Heart left ventricle (tissue), 16 donors: ENCODE measurements at regions not wholly inside any gene's neighbourhood (a gene's known extent, or its start where the extent isn't known, plus 50 kb on each side); places are given as distances from the start of the nearest gene placed in this dataset.

Experiments used
- ATAC-seq, 4 donors: fragments of 200-7000 bp; cut with Tn5 transposase; one replicate each; pipeline ENCODE4 v1.9.1; 2020 to 2022; ENCODE audit warnings: moderate library complexity in 4 of 4, mild to moderate bottlenecking in 3 of 4, moderate number of reproducible peaks in 1 of 4
- DNase-seq, 5 donors: peaks; one replicate each; pipeline ENCODE4 v3.0.0-alpha.2; 2020
- H3K27ac ChIP-seq, 12 donors: fragments of 200-600 bp; sonication (generic) in 4 of 12; one replicate each; pipeline versions ENCODE4 v1.5.0 to v1.8.0; 2016 to 2022; ENCODE audit warnings: mild to moderate bottlenecking in 2 of 12
- H3K27me3 ChIP-seq, 9 donors: fragments of 200-600 bp; sonication (generic) in 2 of 9; one replicate each; pipeline versions ENCODE4 v1.5.1 to v1.8.0; 2016 to 2022; ENCODE audit warnings: mild to moderate bottlenecking in 3 of 9
- H3K36me3 ChIP-seq, 9 donors: fragments of 200-600 bp; sonication (generic) in 2 of 9; one replicate each; pipeline versions ENCODE4 v1.5.0 to v1.8.0; 2018 to 2022; ENCODE audit warnings: mild to moderate bottlenecking in 2 of 9
- H3K4me1 ChIP-seq, 12 donors: fragments of 200-600 bp; sonication (generic) in 4 of 12; one replicate each; pipeline versions ENCODE4 v1.5.0 to v1.8.0; 2016 to 2022; ENCODE audit warnings: mild to moderate bottlenecking in 3 of 12
- H3K4me3 ChIP-seq, 12 donors: fragments of 200-600 bp; sonication (generic) in 4 of 12; one replicate each; pipeline versions ENCODE4 v1.5.0 to v1.8.0; 2017 to 2022; ENCODE audit warnings: mild to moderate bottlenecking in 9 of 12, moderate library complexity in 4 of 12
- H3K9me3 ChIP-seq, 12 donors: fragments of 200-600 bp; sonication (generic) in 4 of 12; one replicate each; pipeline versions ENCODE4 v1.5.0 to v1.8.0; 2016 to 2022; ENCODE audit warnings: mild to moderate bottlenecking in 1 of 12
- POLR2A ChIP-seq, 2 donors: fragments of 450-650 bp; IDR thresholded peaks; one replicate each; pipeline ENCODE4 v1.6.1; 2017; ENCODE audit warnings: antibody characterized with exemption in 2 of 2, mild to moderate bottlenecking in 2 of 2, moderate library complexity in 2 of 2
- WGBS, 4 donors: extraction: QIAGEN DNeasy Blood & Tissue Kit in 2 of 4; methylation state at CpG; one replicate each; pipeline versions ENCODE4 v1.1.5 to v1.1.7; 2013 to 2018; 5-methylcytosine and 5-hydroxymethylcytosine counted together
- intact Hi-C, 10 donors: fragments of 100-400 bp; cut with DNase I; formaldehyde crosslinking; loops; one replicate each; pipeline versions ENCODE4 v1.11.1 to v1.14.2; 2022
- TF ChIP-seq, protein P1 (sequence below), 12 donors: fragments of 200-600 bp; sonication (generic) in 4 of 12; IDR thresholded peaks; one replicate each; pipeline versions ENCODE4 v1.5.0 to v1.8.0; 2018 to 2022; ENCODE audit warnings: antibody characterized with exemption in 12 of 12, mild to moderate bottlenecking in 5 of 12
- donor health status: ischemic (EF 13 %, LVEDD 7.1; RV severe dilation, severe dysfunction).
- donor health status: healthy with polysubstance abuse.
- donor health status: DM: no; HTN: yes; CAD: no.
- donor health status: DM: no; HTN: no; CAD: no.
- donor health status: ischemic (EF 25% LVEDD 6.9; RV normal size, moderate dysfunction).
- donor health status: ischemic (EF 25% LVEDD 5.7; RV mildly dilated, moderate dysfunction).
- donor health status: healthy.
- donor health status: DM: yes; HTN: yes; CAD: no.
- donor health status: ischemic (EF 35%, LVEDD 5.7; RV mildly dilated, moderate dysfunction).
- donor health status: nonischemic (EF 11% LVEDD 7.7; RV severe dilation, severe dysfunction).
- donor health status: DM: yes; HTN: yes; CAD: no.
- donor health status: PGD.
- donor health status: ischemic (EF 29% LVEDD 5.4; RV normal size, mild dysfunction).
- donor health status: nonischemic (EF 23%, LVEDD 6.1; RV moderate dilation, normal function).

GRCh38 chr16:13823501-13823900 is 96.5 kb upstream of the ERCC4 start:
- H3K4me3 ChIP-seq = no peak overlapping the region
- H3K9me3 ChIP-seq = peaks cover 0 to 7% (median 0%) of the 10 kb centered on the region in 12 donors
- DNase-seq = peak in 1 of 5 donors; percentile 27
- H3K4me1 ChIP-seq = no peaks in the 10 kb centered on the region
- intact Hi-C loops = no loop called here
- no peaks in the 10 kb centered on the region for H3K36me3 ChIP-seq
- H3K27me3 ChIP-seq = no peaks in the 10 kb centered on the region
- TF ChIP-seq, protein P1, sequence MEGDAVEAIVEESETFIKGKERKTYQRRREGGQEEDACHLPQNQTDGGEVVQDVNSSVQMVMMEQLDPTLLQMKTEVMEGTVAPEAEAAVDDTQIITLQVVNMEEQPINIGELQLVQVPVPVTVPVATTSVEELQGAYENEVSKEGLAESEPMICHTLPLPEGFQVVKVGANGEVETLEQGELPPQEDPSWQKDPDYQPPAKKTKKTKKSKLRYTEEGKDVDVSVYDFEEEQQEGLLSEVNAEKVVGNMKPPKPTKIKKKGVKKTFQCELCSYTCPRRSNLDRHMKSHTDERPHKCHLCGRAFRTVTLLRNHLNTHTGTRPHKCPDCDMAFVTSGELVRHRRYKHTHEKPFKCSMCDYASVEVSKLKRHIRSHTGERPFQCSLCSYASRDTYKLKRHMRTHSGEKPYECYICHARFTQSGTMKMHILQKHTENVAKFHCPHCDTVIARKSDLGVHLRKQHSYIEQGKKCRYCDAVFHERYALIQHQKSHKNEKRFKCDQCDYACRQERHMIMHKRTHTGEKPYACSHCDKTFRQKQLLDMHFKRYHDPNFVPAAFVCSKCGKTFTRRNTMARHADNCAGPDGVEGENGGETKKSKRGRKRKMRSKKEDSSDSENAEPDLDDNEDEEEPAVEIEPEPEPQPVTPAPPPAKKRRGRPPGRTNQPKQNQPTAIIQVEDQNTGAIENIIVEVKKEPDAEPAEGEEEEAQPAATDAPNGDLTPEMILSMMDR (IDR thresholded peaks at IDR 0.05) = no peak
- no peak for TF ChIP-seq POLR2A (IDR thresholded peaks at IDR 0.05)
- WGBS, 4 donors = 61 to 73% (median 71%) methylated on average over 5 to 6 of the region's 6 CpGs
- no peak overlapping the region for H3K27ac ChIP-seq
- peak in 1 of 4 donors; percentile 43 for ATAC-seq

GRCh38 chr16:13829697-13830299 is 90.2 kb upstream of the ERCC4 start:
- no peak overlapping the region for H3K27ac ChIP-seq
- intact Hi-C loops = no loop called here
- DNase-seq (no peak), ATAC-seq (no peak)
- H3K27me3 ChIP-seq = peaks cover 0 to 6% (median 0%) of the 10 kb centered on the region in 9 donors
- no peak for TF ChIP-seq POLR2A (IDR thresholded peaks at IDR 0.05)
- TF ChIP-seq, protein P1 (IDR thresholded peaks at IDR 0.05) = no peak
- H3K36me3 ChIP-seq = no peaks in the 10 kb centered on the region
- H3K4me1 ChIP-seq = no peaks in the 10 kb centered on the region
- 71 to 81% (median 74%) methylated on average over 7 of the region's 7 CpGs for WGBS, 4 donors
- no peak overlapping the region for H3K4me3 ChIP-seq
- H3K9me3 ChIP-seq = peaks cover 0 to 7% (median 0%) of the 10 kb centered on the region in 12 donors

DNA sequence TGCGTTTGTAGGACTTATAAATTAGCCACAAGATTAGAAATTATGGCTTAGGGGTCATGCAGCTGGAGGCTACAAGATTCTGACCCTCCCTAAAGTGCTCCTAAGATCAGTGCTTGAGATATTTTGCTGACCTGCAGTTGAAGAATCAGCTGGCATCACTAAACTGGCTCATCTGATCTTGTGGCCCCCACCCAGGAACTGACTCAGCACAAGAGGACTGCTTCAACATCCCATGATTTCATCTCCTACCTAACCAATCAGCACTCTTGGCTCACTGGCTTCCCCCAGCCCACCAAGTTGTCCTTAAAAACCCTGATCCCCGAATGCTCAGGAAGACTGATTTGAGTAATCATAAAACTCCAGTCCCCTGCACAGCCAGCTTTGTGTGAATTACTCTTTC is 86.4 kb upstream of the ERCC4 start:
- DNase-seq = no peak
- no peak for TF ChIP-seq POLR2A (IDR thresholded peaks at IDR 0.05)
- TF ChIP-seq, protein P1 (IDR thresholded peaks at IDR 0.05) = no peak
- Histone ChIP-seq H3K9me3 (no peaks in the 10 kb centered on the region), H3K4me3 (no peak overlapping the region), H3K36me3 (no peaks in the 10 kb centered on the region), H3K4me1 (no peaks in the 10 kb centered on the region), H3K27ac (no peak overlapping the region), H3K27me3 (peaks cover 0 to 6% (median 0%) of the 10 kb centered on the region in 9 donors)
- intact Hi-C loops = no loop called here
- ATAC-seq = no peak
- 63 to 65% (median 63%) methylated on average over 2 of the region's 2 CpGs for WGBS, 4 donors

DNA sequence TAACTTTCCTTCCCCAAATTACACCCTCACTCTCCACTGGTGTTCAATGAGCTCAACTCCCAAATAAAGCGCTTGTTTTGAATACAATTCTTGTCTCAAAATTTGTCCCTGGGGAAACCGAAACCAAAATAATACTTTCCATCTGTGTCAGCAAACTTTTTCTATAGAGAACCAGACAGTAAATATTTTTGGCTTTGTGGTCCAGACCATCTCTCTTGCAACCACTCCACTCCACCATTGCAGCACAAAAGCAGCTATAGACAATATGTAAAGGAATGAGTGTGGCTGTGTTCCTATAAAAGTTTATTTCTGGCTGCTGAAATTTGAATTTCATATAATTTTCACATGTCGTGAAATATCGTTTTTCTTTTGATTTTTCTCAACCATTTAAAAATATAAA is 84.6 kb upstream of the ERCC4 start:
- DNase-seq = no peak
- no peak for ATAC-seq
- TF ChIP-seq POLR2A (IDR thresholded peaks at IDR 0.05) = no peak
- TF ChIP-seq, protein P1 (IDR thresholded peaks at IDR 0.05) = no peak
- intact Hi-C loops = no loop called here
- no peaks in the 10 kb centered on the region for H3K4me1 ChIP-seq
- no peak overlapping the region for H3K4me3 ChIP-seq
- no peaks in the 10 kb centered on the region for H3K36me3 ChIP-seq
- no peaks in the 10 kb centered on the region for H3K9me3 ChIP-seq
- 71 to 81% (median 79%) methylated on average over 4 of the region's 4 CpGs for WGBS, 4 donors
- no peak overlapping the region for H3K27ac ChIP-seq
- peaks cover 0 to 6% (median 0%) of the 10 kb centered on the region in 9 donors for H3K27me3 ChIP-seq
